ENCODE measurements at regions not wholly inside any gene's neighbourhood (a gene's known extent, or its start where the extent isn't known, plus 50 kb on each side); places are given as distances from the start of the nearest gene placed in this dataset.
"Not testable (repeated sequence)": the region's sequence is repeated elsewhere in the genome, so short reads cannot be mapped to it uniquely, and the experiment has no call there.

DNA sequence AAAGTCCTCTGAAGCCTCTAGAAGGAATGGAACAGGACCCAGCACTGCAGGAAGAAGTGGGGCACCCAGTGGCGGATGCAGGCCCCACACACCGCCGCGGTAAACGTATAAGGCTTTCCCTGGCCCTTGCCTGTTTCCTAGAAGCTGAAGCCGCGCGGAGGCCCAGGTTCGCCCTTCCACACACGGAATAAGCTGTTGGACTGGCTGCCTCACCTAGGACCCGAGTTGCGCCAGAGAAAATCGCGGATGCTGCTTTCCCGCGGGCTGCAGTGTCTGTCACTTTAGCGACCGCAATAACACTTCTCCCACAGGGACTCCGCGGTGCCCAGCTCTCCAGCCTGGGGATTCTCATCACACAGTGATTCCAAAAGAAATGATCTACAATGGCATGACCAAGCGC lies 1736.9 kb downstream of the TP53TG3F start:
- no peak for DNase-seq (ENCODE audit: low read depth in 2 of 2)

DNA sequence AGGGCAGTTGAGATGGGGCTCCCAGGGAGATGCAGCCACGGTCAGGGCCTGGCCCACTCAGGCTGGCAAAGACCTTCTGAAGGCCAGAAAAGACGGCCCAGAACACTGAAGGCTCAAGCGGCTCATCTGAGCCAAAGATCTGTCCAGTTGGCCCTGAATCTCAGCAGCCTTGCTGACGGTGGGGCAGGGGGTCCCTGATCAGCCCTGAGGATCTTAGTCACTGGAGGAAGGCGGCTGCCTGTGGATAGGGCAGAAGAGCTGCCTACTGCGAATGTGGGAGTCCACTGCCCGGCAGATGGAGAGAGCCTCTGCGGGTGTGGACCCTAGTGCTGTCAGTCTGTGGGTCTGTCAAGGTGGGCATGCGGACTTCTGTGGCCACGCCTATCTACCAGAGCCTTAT lies 1738.2 kb downstream of the TP53TG3F start:
- DNase-seq (ENCODE audit: low read depth in 2 of 2): no peak

DNA sequence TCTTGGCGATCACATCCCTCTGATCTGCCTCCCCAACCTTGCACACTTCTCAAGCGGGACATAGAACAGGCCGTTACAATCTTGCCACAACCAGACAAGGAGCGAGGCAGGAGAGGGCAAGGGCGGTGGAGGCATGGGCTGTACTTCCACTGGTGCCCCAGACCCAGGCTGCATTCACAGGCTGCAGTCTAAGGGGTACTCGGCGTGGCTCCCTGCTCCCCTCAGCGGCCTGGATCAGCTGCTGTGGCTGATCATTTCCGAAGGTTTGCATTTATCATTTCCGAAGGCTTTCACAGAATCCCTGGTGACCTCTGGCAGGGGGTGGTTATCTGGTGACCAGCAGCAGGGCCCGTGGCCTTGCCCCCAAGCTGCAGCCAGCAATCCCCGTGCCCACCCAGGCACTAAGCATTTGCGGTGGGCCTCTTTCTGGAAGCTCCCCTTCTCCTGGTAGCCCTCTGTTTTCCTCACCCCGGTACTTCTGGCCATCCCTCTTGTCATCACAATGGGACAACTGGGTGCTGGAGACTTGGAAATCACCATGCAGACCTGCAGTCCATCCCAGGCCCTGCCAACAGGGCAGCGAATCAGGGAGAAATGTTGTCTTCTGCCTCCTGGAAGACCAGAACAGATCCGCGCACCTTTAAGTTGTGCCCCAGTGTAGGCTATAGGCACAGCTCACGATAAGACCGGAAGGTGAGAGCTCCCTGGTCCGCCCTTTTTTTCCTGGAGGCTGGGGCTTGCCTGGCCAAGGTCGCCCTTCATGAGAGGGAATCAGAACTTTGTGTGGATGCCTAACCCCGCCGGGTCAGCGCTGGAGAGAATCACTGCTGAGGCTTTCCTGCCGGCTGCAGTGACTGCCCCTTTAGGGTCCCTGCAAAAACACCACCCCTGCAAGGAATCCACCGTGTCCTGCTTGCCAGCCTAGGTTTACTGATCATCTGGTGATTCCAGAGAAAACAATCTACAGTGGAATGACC lies 1739.1 kb downstream of the TP53TG3F start:
- DNase-seq (ENCODE audit: low read depth in 2 of 2): no peak

DNA sequence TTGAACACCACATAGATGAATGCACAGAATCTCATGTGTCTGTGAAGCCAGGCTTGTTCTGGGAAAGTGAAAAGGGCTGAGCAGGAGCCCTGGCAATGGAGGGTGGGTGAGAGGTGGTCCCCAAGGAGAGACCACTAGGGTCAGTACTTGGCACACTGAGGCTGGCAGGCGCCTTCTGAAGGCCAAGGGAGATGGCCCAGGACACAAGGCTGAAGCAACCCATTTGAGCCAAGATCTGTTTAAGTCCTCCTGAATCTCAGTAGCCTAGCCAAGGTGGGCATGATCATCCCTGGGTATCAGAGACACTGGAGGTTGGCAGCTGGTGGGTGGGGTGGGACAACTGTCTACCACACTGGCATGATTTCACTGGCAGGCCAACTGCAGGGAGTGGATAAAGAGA lies 1741.2 kb downstream of the TP53TG3F start:
- DNase-seq (ENCODE audit: low read depth in 2 of 2): no peak

DNA sequence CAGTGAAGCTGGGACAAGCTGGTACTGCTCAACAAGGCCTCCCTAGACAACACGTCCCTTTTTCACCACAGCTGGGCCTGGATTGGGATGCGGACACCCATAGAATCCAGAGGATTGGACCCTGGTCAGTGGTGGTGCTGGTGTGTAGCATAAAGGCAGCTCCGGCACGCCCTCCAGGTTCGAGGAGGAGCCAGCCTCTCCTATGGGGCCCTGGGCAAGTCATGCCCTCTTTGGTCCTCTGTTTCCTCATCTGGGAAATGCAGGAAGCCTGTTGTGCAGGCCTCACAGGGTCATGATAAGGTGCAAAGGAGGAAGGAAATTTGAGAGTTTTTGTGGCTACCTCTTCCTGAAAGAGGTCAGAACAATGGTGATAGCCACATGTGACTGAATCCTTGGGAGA lies 1741.7 kb downstream of the TP53TG3F start:
- DNase-seq (ENCODE audit: low read depth in 2 of 2): no peak

DNA sequence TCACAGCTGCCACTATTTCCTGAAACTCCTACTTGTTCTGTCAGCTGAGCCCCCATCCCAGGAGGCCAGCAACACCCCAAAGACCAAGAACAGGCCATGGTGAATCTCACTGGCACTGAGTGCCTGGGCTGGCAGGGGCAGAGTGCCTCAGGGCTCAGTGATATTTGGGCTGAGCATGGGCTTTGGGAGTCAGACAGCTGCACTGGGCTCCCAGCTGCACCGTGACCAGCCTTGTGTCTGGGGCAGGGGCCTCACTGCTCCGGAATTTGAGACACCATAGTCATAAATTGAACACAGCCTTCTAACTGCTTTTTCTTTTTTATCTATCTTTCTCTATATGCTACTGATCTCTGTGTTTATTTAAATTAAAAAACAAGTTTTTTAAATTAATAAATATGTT lies 1744.2 kb downstream of the TP53TG3F start:
- no peak for DNase-seq (ENCODE audit: low read depth in 2 of 2)

DNA sequence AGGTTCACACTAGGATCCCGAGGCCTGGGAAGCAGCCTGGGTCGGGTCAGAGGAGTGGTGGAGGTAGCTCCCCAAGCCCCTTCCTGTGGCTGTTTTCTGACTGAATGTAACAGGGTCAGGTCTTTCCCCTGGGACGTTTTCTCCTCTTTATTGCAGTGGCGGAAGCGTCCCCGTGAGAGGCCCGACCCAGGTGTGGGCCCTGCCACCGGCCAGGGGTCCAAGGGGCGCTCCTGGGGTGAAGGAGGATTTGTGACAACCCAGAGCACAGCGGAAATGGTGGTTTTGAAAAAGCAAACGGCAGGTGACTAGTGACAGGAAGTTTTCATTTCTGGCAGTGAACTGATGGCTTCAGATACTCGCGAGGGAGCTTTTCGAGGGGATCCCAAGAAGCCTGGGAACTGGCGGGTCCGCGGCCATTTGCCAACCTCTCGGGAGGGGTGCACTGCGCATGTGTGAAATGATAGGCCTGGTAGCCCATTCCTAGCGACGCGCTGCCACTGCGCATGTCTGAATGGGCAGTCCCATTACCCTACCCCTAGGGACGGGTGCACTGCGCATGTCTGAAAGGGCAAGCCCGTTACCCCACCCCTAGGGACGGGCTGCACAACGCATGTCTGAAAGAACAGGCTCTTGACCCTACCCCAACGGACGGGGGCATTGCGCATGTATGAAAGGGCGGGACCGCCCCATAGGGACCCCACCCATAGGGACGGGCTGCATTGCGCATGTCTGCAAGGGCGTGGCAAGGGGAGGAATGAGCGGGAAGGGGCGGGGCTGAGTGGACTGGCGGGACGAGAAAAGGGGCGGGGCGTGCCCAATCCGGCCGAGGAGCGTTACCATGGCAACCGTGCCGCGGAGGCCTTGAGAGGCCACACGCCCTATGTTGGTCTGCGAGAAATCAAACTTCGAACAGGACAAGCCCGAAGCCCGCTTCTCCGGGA lies 1747.9 kb downstream of the TP53TG3F start:
- DNase-seq (ENCODE audit: low read depth in 2 of 2): no peak

DNA sequence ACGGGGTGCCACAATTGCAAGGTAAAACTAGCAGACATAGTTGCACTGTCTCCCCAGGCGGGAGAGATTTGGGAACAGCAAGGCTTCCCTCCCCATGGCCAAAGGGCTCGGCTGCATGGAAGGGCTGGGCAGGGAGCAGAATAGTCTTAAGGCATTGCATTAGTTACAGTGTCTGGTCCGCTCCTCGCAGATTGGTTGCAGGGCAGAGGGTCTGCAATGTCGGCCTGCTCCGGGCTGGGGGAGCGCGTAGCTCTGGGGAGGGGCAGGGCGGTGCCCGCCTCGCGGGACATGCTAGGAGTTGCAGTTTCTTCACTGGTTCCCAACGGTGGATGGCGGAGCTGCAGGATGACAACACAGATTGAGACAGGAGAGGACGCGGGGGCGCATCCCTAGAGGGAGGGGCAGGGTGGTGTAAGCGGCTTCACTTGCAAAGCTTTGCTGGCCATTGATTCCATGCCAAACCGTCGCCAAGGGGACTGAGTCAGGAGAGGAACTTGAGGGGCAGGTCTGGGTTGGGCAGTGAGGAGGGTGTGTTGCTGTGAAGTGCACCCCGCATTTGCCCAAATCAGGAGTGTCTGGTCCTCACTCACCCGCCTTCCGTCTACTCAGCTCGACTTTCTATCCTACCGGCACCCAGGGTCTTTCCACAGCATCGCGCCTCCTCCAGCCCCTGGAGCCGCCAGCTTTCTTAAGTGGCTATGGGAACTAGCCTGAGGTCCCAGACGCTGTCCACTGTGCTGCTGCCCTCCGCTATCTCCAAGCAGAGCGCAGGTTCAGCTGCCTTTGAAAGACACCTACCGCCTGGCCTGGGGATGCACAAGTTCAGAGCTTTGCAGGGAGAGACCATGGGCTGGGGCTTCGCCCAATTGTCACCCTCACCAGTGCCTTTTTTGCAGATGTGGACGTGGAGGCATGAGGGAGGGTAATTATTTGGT lies 1748.9 kb downstream of the TP53TG3F start:
- DNase-seq (ENCODE audit: low read depth in 2 of 2): no peak

DNA sequence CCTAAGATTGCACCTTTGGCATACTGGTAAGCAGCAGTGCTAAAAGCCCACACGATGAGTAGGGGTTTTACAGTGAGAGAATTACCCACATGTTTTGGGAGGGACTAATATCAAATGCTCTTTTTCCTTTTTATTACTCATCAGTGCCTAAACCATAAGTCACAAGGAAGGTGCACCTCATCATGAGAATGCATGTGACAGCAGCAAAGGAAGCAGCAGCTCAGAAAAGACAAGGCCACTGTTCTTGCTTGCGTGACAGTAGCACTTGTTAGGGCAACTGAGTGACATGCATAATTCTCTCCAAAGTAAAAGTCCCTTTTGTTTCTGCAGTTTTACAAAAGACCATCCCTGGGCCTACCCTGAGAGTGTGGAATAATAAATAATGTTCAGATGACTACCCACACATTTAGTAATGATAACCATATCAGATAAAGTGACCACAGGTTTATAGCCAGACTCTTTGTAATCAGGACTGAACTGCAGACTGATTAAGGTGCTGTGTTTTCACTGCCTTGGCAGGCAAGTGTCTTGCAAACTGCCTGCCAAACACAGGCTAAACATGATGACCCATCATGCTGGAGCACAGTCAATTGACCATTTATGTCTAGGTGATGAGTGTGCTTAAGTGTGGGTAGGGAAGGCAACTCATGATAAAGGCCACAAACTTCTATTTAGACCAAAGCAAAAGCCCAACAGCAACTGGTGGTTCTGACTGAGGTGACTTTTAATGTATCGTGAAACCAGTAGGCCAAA lies 1751.4 kb downstream of the TP53TG3F start:
- no peak for DNase-seq (ENCODE audit: low read depth in 2 of 2)

DNA sequence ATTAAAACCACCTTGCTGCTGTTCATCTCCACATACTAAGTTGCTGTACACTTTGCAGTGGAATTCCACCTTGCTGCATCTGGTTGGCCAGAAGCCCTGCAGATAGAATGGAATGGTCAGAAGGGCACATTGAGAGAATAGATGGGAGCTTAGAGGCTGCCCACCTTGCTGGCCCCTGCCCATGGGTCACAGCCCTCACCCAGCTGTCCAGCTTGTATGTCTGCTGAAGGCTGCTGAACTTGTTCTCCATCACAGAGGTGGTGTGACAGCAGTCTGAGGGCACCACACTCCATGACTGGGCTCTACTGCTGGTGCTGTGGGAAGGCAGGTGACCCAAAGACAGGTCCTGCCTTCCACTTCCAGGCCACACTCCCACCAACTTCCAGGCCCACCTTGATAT lies 1755.4 kb downstream of the TP53TG3F start:
- DNase-seq (ENCODE audit: low read depth in 2 of 2): no peak

DNA sequence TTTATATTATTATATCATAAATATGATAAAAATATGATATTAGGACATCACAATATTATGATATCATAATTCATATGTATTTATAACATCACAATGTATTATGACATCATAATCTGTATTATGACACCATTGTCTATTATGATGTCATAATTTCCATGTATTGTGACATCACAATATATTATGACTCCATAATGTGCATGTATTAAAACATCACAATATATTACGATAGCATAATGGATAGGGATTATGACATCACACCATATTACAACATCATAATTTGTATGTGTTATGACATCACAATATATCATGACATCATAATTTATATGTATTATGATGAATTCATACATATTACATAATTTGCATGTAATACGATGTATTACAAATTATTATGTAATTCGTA lies 1755.9 kb downstream of the TP53TG3F start:
- DNase-seq (ENCODE audit: low read depth in 2 of 2): no peak

DNA sequence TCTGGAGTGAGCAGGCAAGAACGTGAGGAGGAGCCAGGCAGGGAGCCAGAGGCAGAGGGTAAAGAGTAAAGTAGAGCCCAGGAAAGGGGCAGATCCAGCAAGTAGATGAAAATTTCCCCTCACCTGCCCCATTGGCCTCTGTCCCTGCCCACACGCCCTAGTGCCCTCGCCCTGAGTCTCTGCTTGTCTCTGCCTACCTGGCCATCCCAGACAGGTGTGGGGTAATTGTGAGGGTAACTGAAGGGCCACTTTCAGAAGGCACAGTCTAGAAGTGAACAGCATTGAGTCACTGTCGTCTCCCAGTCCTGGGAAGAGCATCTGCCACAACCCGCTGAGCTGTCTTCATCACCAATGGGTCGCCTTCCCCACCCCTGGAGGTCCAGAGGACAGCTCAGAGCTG lies 1756.8 kb downstream of the TP53TG3F start:
- DNase-seq (ENCODE audit: low read depth in 2 of 2): not testable (repeated sequence)

DNA sequence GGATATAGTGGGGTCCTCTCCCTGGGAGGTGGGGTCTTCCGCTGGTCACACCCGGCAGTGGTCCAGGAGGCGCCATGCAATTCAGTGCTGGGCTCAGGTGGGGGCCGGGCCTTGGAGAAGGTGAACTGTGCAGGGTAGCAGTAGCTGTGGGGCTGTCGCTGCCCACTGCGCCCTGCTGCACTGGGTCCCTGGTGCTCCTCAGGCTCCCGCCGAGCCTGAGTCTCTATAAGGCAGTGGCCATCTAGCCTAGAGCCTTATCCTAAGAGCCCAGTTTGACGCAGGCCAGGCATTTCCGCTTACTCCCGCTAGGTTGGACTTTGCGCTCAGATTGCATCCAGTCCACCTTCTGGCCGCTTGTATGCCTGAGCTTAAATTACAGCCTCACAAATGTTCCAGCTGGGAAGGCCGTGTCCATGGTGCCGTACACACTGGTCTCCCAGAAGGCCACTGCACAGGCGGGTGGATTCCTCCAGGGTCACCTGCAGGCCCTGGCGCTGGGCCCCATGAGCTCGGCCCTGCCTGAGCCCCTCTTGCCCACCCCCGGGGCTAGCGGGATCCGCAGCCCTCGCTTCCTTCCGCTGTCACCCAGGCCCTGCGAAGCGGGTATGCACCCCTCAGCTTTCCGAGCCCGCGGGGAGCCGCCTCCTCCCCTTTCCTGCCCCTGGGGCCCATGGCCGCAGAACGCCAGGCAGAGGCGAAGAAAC lies 1762.2 kb downstream of the TP53TG3F start:
- no peak for DNase-seq (ENCODE audit: low read depth in 2 of 2)

DNA sequence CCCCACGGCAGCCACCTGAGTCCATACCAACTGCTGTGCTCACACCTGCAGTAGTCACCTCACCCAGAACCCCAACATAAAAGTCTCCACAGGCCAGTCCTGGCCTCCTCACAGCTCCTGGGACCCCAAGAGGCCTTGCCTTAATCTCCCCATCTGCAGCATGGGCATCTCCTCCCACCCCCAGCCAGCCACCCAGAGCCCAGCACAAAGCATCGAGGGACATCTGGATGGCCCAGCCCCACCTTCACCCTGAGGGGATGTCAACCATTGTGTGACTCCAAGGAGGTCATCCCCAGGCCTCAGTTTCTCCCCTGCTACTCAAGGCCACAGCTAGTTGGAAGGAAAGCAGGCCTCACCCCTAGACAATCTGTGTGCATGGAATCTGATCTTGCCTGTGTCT lies 1775.3 kb downstream of the TP53TG3F start:
- no peak for DNase-seq (ENCODE audit: low read depth in 2 of 2)

DNA sequence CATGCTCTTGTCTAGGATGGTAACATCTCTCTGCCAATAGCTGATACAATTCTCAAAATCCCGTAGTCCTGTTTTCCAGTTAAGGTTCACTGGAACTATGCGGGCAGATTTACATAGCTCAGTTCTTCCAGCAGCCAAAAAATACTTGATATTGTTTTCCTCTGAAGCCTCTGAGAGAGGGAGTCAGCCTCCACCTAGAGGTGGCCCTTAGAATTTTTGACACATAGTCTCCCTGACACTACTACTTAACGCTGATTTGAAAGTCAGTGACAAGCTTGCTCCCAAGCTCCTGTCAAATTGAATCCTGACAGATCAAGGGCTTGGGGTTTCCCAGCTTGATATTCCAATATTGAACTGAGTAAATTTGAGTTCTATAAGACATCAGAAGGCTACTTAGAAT lies 1780.1 kb downstream of the TP53TG3F start:
- DNase-seq (ENCODE audit: low read depth in 2 of 2): no peak

DNA sequence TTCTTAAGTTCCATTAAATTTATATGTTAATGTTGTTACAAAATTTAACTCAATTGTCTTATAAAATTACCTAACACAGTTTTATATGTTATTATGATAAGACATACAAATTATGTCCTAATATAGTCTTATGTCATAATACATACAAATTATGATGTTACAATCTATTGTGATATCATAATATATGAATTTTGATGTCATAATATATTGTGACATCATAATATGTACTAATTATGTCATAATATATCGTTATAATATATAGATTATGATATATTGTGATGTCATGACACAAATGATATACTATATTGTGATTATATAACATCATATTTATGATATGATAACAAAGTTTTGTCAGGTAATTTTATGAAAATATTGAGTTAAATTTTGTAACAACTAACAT lies 1789.6 kb downstream of the TP53TG3F start:
- DNase-seq (ENCODE audit: low read depth in 2 of 2): no peak

DNA sequence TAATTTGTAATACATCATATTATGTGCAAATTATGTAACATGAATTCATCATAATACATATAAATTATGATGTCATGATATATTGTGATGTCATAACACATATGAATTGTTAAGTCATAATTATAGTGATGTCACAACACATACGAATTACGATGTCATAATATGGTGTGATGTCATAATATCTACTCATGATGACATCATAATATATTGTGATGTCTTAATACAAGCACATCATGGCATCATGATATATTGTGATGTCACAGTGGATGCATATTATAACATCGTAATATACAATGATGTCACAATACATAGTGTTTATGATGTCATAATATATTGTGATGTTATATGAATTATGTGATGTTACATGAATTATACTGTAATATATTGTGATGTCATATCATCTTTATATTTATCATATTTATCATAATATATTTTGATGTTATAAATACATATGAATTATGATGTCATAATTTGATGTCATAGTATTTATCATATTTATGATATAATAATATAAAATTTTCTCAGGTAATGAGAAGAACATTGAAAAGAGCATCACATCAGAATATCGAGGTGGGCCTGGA lies 1793.0 kb downstream of the TP53TG3F start:
- no peak for DNase-seq (ENCODE audit: low read depth in 2 of 2)

DNA sequence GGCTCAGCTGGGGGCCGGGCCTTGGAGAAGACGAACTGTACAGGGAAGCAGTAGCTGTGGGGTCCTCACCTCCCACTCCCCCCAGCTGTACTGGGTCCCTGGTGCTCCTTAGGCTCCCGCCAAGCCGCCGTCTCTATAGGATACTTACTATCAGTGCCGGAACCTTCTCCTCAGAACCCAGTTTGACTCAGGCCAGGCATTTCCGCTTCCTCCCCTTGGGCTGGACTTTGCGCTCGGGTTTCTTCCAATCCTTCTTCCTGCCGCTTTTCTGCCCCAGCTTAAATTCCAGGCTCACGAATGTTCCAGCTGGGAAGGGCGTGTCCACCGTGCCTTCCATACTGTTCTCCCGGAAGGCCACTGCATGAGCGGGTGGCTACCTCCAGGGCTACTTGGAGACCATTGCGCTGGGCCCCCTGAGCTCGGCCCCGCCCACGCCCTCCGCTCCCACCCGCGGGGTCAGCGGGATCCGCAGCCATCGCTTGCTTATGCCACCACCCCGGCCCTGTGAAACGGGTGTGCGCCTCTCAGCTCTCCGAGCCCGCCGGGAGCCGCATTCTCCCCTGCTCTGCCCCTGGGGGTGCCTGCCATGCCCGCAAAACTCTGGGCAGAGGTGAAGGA lies 1795.9 kb downstream of the TP53TG3F start:
- DNase-seq (ENCODE audit: low read depth in 2 of 2): no peak

DNA sequence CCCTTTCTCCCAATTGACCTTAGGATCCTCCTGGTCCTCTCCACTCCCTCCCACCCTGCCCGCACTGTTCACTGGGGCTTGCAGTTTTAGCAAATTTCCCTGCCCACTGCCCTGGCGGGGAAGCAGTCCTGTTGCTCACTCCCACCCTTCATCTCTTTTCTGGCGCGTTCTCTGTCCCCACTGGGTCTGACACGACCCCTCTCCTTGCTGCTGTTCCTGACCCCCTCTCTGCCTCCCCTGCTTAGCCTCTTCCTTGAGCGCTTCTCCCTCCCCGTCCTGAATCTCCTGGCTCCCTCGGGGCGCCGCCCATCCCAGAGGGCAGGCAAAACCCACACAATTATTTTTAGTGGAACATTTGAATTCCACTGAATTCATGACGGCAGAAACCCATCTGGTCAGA lies 1796.4 kb downstream of the TP53TG3F start:
- DNase-seq (ENCODE audit: low read depth in 2 of 2): no peak
